GM18519 (cell line): ENCODE measurements at regions not wholly inside any gene's neighbourhood (a gene's known extent, or its start where the extent isn't known, plus 50 kb on each side); places are given as distances from the start of the nearest gene placed in this dataset.

ENCODE experiments used
- ATAC-seq: cut with Tn5 transposase; IDR thresholded peaks from one replicate; pipeline ENCODE4 v1.9.1; 2021; ENCODE audit warnings: mild to moderate bottlenecking, moderate library complexity; ENCODE audit not compliant: unreplicated experiment, low FRiP score

GRCh38 chr14:81826081-81826480 is 292.4 kb upstream of the SEL1L start:
- ATAC-seq = no peak

GRCh38 chr14:81829447-81829846 is 295.8 kb upstream of the SEL1L start:
- no peak for ATAC-seq

DNA sequence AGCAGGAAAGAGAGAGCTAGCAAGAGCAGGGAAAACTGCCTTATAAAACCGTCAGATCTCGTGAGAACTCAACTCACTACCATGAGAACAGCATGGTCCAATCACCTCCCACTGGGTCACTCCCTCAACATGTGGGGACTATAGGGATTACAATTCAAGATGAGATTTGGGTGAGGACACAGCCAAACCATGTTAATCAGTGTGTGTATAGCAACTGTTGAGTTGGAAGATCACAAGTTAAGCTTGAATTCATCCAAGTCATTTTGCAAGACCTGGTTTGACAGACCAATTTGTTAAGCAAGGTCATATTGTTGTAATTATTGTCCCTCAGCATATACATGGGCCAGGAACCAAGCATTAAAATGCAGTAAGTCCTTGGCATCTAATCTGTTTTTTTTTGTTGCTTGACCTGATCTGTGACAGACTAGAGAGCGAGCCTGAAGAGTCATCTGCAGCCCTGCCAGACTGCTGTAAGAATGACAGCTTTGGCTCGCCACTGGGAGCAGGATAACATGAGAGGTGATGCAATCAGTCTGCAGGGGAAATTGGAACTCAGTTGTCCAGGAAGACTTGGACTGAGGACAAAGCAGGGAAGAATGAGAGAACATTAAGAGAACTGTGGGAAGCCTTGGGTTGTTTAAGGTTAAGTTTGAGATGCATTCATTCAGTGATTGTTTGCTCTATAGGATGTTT is 297.6 kb upstream of the SEL1L start:
- no peak for ATAC-seq

GRCh38 chr14:81834308-81834707 is 300.7 kb upstream of the SEL1L start:
- no peak for ATAC-seq

- no peak for ATAC-seq
Observed at GRCh38 chr14:81837304-81837703, 303.7 kb upstream of the SEL1L start.

DNA sequence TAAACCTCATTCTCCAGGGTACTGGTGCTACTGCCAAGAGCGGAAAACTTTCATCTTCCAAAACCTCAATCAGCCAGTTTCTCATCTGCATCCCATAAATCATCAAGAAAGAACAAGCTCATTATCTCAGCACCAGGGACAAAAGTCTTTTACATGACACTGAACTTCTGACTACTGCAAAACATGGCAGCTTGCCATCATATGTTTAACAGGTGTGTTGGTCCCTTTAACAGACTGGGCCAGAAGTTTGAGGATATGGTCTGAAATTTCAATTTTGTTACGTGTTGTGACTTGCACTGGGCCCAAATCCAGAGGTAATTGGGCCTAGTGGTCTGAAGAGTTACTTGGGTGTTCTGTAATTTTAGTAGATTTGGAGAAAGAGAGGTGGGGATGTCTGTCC is 305.4 kb upstream of the SEL1L start:
- no peak for ATAC-seq

DNA sequence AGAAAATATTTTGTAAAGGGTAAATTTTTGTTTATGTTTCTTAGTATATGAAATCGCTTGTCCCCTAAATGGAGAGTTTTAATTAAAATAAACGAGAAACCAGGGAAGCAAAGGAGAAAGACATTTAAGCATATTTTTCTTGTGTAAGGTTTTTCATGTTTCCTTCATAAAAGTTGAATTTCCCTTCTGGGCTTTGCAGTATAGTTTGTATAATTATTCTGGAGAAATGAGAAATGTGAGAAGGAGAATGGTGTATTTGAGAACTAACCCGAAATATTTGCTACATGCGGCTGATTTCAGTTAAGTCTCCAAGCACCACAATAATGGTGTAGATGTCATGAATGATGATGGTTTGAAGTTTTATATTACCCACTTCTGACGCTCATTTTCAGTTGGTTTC is 307.7 kb upstream of the SEL1L start:
- ATAC-seq = no peak

- ATAC-seq = peak; percentile 47
Observed at GRCh38 chr14:81849714-81850113, 316.1 kb upstream of the SEL1L start.

- no peak for ATAC-seq
Observed at GRCh38 chr14:81855007-81855406, 321.4 kb upstream of the SEL1L start.

DNA sequence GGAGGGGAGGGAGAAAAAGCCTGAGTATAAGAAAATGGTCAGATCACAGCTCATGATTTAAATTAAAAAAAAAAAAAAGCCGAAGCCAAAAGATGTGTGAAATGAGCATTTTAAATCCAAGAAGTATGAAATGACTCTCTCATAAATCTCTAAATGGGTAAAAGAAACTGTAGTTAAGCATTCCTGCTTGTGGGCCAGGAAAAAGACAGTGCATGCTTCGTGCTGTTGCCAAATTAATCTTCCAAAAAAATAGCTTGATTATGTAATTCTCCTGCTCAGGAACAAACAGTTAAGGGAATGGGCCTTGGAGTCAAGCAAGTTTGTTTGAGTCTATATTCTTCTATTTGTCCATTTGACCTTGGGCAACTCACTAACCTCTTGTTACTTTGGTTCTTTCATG is 325.4 kb upstream of the SEL1L start:
- ATAC-seq = no peak

GRCh38 chr14:81868172-81868571 is 334.5 kb upstream of the SEL1L start:
- no peak for ATAC-seq

DNA sequence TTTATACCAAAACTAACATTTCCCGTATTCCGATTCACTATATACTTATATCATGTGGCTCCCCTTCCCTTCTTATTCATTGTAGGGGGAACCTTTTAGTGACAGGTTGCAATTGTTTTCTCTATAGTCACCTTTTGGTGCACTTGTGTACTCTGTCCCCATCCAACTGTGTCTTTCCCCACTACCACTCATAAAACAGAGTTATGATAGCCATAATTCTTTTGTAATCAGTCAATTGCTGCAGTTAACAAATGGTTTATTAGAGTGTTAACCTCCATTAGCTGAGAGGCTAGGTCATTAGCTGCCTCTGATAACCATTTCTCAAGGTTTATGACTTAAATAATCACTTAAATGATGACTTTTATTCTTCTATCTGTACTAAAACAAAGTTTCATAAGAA is 338.1 kb upstream of the SEL1L start:
- no peak for ATAC-seq

- no peak for ATAC-seq
Observed at GRCh38 chr14:81884382-81884781, 350.7 kb upstream of the SEL1L start.

GRCh38 chr14:81886588-81886987 is 352.9 kb upstream of the SEL1L start:
- ATAC-seq = no peak

DNA sequence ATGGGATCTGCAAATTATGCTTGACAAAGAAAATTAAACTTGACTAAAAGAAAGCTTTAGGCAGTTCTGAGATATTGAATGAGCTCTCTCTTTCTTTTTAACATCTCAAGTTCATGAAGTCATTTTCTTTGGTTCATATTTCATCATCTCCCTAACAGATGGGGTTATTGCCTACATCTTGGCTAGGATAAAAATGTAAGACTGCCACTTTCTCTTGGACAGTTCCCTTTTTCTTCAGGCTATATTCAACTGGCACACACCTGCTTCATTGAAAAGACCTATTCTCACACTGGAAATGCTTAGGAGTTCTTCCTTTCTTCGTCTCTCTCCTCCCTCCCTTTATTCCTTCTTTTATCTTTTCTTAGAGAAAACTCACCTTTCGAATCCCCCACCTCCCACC is 355.9 kb upstream of the SEL1L start:
- no peak for ATAC-seq

DNA sequence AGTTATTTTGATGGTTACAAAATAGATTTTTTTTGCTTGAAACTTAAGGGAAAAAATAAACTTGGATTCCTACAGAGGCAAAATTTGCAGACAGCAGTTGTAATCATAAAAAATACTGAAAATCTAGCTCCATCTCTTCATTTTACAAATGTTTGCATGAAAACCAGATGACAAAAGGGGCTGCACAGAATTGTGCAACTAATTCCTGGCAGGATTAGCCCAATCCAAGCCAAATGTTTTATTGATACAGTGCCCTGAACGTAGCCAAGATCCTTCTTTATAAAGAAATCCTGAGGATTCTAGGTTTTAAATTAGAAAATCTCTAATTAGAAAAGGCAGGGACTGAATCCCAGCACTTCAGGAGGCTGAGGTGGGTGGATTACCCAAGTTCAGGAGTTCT is 356.4 kb upstream of the SEL1L start:
- ATAC-seq = no peak

GRCh38 chr14:81903477-81903876 is 369.8 kb upstream of the SEL1L start:
- ATAC-seq = no peak

GRCh38 chr14:81927070-81927469 is 393.4 kb upstream of the SEL1L start:
- no peak for ATAC-seq

DNA sequence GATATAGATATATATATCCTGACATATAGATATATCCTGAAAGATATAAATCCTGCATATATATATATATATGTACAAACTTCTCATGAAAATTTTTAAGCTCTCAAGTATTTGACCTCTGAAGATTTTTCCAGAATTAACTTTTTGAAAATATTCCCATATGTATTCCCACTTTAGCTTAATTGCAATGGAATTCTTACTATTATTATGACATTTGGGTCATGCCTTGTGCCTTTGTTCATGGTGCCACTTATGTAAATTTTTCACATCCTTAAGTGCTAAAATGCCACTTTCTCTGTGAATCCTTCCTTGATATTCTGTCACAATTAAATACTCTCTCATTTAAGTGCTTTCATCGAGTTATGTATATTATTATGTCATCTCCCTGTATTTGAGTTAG is 398.2 kb upstream of the SEL1L start:
- no peak for ATAC-seq

DNA sequence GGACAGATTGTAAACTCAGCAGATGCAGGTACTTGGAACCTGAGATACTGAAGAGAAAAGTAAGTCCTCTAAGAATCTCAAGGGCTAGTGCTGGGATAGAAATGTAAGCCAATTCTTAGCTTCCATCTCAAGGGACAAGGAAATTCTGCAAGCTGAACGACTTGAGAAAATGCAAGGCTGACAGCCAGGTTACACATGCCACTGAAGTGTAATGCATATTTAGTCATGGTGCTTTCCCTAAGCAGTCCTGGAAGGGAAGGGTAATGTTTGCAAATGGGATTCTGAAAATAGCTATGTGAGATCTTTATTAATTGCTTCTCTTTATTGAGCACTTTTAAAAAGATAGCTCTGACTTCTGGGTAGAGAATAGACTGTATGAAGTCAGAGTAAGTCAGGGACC is 402.7 kb upstream of the SEL1L start:
- ATAC-seq = no peak

GRCh38 chr14:81936902-81937301 is 403.2 kb upstream of the SEL1L start:
- ATAC-seq = no peak

GRCh38 chr14:81938341-81938740 is 404.7 kb upstream of the SEL1L start:
- no peak for ATAC-seq

- ATAC-seq = no peak
Observed at GRCh38 chr14:81940651-81941050, 407.0 kb upstream of the SEL1L start.
